Lower leg skin (tissue), 4 donors: ENCODE measurements at regions not wholly inside any gene's neighbourhood (a gene's known extent, or its start where the extent isn't known, plus 50 kb on each side); places are given as distances from the start of the nearest gene placed in this dataset.

Experiments
- DNase-seq, 2 donors: peaks; one replicate each; pipeline ENCODE4 v3.0.0-alpha.2; 2019; ENCODE audit warnings: low spot score in 2 of 2
- H3K4me3 ChIP-seq: fragments of 200-600 bp; sonication (generic); 2 replicates; pipeline ENCODE4 v1.5.1; 2017; ENCODE audit warnings: mild to moderate bottlenecking, low read depth; ENCODE audit not compliant: poor library complexity, severe bottlenecking
- CTCF ChIP-seq, 3 donors: fragments of 450-650 bp; IDR thresholded peaks; one replicate each; pipeline ENCODE4 v1.5.1; 2016; ENCODE audit warnings: antibody characterized with exemption in 3 of 3, mild to moderate bottlenecking in 3 of 3, moderate library complexity in 2 of 3
- POLR2A ChIP-seq, 2 donors: fragments of 450-650 bp; IDR thresholded peaks; one replicate each; pipeline ENCODE4 v1.6.1; 2016 to 2017; ENCODE audit warnings: antibody characterized with exemption in 2 of 2, mild to moderate bottlenecking in 1 of 2, moderate library complexity in 1 of 2
- WGBS, 2 donors: methylation state at CpG; one replicate each; pipeline ENCODE4 v1.1.5; 2018; 5-methylcytosine and 5-hydroxymethylcytosine counted together
- intact Hi-C: fragments of 100-400 bp; cut with DNase I; formaldehyde crosslinking; loops from one replicate; pipeline ENCODE4 v1.15.0; 2023; ENCODE audit warnings: low total_unique reads

GRCh38 chr7:138377306-138377705 is 82.8 kb upstream of the TRIM24 start:
- intact Hi-C loops = no loop called here
- DNase-seq = no peak
- 75 to 77% methylated on average over 2 of the region's 2 CpGs for WGBS, 2 donors
- no peak for TF ChIP-seq CTCF (IDR thresholded peaks at IDR 0.05)
- TF ChIP-seq POLR2A (IDR thresholded peaks at IDR 0.05) = no peak
- H3K4me3 ChIP-seq = no peak overlapping the region

- DNase-seq = no peak
- 85 to 87% methylated on average over 18 to 19 of the region's 19 CpGs for WGBS, 2 donors
- TF ChIP-seq POLR2A (IDR thresholded peaks at IDR 0.05) (no peak), CTCF (IDR thresholded peaks at IDR 0.05) (no peak)
- intact Hi-C loops = no loop called here
- no peak overlapping the region for H3K4me3 ChIP-seq
These were observed 81.1 kb upstream of the TRIM24 start for GRCh38 chr7:138378741-138379559.

- no peak overlapping the region for H3K4me3 ChIP-seq
- intact Hi-C loops = no loop called here
- TF ChIP-seq POLR2A (IDR thresholded peaks at IDR 0.05) (no peak), CTCF (IDR thresholded peaks at IDR 0.05) (no peak)
- DNase-seq = no peak
- WGBS, 2 donors = 81 to 82% methylated on average over 2 of the region's 2 CpGs
These were observed 77.0 kb upstream of the TRIM24 start for GRCh38 chr7:138382862-138383565.

- no peak overlapping the region for H3K4me3 ChIP-seq
- WGBS, 2 donors = 88 to 89% methylated on average over 4 of the region's 4 CpGs
- intact Hi-C loops = no loop called here
- no peak for DNase-seq
- no peak for TF ChIP-seq POLR2A (IDR thresholded peaks at IDR 0.05)
- TF ChIP-seq CTCF (IDR thresholded peaks at IDR 0.05) = no peak
These were observed 73.2 kb upstream of the TRIM24 start for GRCh38 chr7:138386821-138387220.

- WGBS, 2 donors = 92 to 94% methylated on average over 6 of the region's 6 CpGs
- DNase-seq = no peak
- intact Hi-C loops = no loop called here
- TF ChIP-seq CTCF (IDR thresholded peaks at IDR 0.05) (no peak), POLR2A (IDR thresholded peaks at IDR 0.05) (no peak)
- H3K4me3 ChIP-seq = no peak overlapping the region
These were observed 72.1 kb upstream of the TRIM24 start for GRCh38 chr7:138387755-138388475.
